ENCODE measurements at regions not wholly inside any gene's neighbourhood (a gene's known extent, or its start where the extent isn't known, plus 50 kb on each side); places are given as distances from the start of the nearest gene placed in this dataset.

DNA sequence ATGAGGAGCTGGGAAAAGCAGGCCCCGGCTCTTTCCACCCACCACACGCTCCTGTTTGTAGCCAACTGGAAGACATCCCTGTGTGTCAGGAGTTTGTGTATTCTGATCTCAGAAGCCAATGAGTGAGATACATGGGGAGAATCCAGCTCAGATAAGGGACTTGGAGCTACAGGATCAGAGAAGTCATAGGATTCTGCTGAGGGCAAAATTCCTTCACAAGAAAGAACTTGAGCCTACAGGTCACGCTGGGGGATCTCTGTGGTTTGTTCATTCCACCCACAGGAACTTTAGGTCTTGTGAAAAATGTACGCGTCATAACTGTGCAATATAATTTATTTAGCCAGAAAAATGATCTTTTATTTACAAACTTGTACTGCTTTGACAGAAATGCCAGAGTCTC lies 80.1 kb upstream of the SMIM21 start:
- Mint-ChIP-seq H3K36me3 (ENCODE audit: low read depth) (peaks cover 1% of the 10 kb centered on the region), H3K4me1 (peaks cover 6% of the 10 kb centered on the region), H3K27ac (no peak overlapping the region), H3K27me3 (ENCODE audit: insufficient read depth) (no peaks in the 10 kb centered on the region), H3K9me3 (peaks cover 14% of the 10 kb centered on the region), H3K4me3 (no peak overlapping the region)
- H3K9ac ChIP-seq (ENCODE audit: extremely low read depth, low read length, poor library complexity, severe bottlenecking), result no peak overlapping the region
- no peaks in the 10 kb centered on the region for H3K36me3 ChIP-seq (ENCODE audit: control insufficient read depth, insufficient read depth, low read length)
- H3K27ac ChIP-seq (ENCODE audit: low read depth, low read length), result no peak overlapping the region
- H3K4me1 ChIP-seq (ENCODE audit: control insufficient read depth, insufficient read depth, low read length), result no peaks in the 10 kb centered on the region
- H3K9me3 ChIP-seq (ENCODE audit: control insufficient read depth, low read length), result peaks cover 15% of the 10 kb centered on the region
- no peak for DNase-seq
- TF ChIP-seq, protein P1, sequence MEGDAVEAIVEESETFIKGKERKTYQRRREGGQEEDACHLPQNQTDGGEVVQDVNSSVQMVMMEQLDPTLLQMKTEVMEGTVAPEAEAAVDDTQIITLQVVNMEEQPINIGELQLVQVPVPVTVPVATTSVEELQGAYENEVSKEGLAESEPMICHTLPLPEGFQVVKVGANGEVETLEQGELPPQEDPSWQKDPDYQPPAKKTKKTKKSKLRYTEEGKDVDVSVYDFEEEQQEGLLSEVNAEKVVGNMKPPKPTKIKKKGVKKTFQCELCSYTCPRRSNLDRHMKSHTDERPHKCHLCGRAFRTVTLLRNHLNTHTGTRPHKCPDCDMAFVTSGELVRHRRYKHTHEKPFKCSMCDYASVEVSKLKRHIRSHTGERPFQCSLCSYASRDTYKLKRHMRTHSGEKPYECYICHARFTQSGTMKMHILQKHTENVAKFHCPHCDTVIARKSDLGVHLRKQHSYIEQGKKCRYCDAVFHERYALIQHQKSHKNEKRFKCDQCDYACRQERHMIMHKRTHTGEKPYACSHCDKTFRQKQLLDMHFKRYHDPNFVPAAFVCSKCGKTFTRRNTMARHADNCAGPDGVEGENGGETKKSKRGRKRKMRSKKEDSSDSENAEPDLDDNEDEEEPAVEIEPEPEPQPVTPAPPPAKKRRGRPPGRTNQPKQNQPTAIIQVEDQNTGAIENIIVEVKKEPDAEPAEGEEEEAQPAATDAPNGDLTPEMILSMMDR (conservative IDR thresholded peaks at IDR 0.05), result no peak
- no peak overlapping the region for H3K4me3 ChIP-seq (ENCODE audit: low read length)
- 95 to 100% methylated on average over 3 to 5 of the region's 5 CpGs for WGBS, 2 experiments (ENCODE audit: insufficient coverage in 1 of 2, insufficient read length in 1 of 2)
- no peaks in the 10 kb centered on the region for H3K27me3 ChIP-seq (ENCODE audit: control insufficient read depth, insufficient read depth, low read length, poor library complexity, severe bottlenecking)

GRCh38 chr18:75506913-75507312 lies 79.4 kb upstream of the SMIM21 start:
- no peak overlapping the region for H3K4me3 ChIP-seq (ENCODE audit: low read length)
- Mint-ChIP-seq H3K27me3 (ENCODE audit: insufficient read depth) (no peaks in the 10 kb centered on the region), H3K4me3 (no peak overlapping the region), H3K27ac (no peak overlapping the region), H3K36me3 (ENCODE audit: low read depth) (no peaks in the 10 kb centered on the region), H3K9me3 (peaks cover 8% of the 10 kb centered on the region), H3K4me1 (peaks cover 6% of the 10 kb centered on the region)
- TF ChIP-seq, protein P1 (conservative IDR thresholded peaks at IDR 0.05), result no peak
- no peak for DNase-seq
- WGBS, 2 experiments (ENCODE audit: insufficient coverage in 1 of 2, insufficient read length in 1 of 2), result 89 to 95% methylated on average over 6 to 7 of the region's 7 CpGs
- H3K9me3 ChIP-seq (ENCODE audit: control insufficient read depth, low read length), result peaks cover 8% of the 10 kb centered on the region
- no peaks in the 10 kb centered on the region for H3K4me1 ChIP-seq (ENCODE audit: control insufficient read depth, insufficient read depth, low read length)
- no peak overlapping the region for H3K27ac ChIP-seq (ENCODE audit: low read depth, low read length)
- H3K27me3 ChIP-seq (ENCODE audit: control insufficient read depth, insufficient read depth, low read length, poor library complexity, severe bottlenecking), result no peaks in the 10 kb centered on the region
- H3K36me3 ChIP-seq (ENCODE audit: control insufficient read depth, insufficient read depth, low read length), result no peaks in the 10 kb centered on the region
- no peak overlapping the region for H3K9ac ChIP-seq (ENCODE audit: extremely low read depth, low read length, poor library complexity, severe bottlenecking)

DNA sequence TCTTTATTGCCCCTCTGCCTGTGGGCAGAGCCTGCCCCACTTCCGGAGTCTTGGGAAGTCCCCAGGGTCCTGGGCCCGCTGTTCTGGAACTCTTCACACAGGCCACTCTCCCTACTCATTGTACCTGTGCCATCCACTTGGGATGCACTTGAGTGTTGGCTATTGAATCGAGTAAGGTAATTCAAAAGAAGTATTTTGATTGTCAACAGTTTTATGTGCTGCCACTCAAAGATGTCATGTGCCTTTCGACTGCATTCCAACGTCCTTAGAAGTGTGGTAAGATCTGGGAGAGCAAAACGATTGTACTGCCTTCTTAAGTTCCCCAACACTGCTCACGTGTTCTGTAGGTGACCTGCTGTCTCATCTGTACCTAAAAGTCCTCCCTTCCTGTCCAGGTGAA lies 77.0 kb upstream of the SMIM21 start:
- Mint-ChIP-seq H3K4me1 (peaks cover under 1% of the 10 kb centered on the region), H3K27me3 (ENCODE audit: insufficient read depth) (no peaks in the 10 kb centered on the region), H3K27ac (no peak overlapping the region), H3K36me3 (ENCODE audit: low read depth) (no peaks in the 10 kb centered on the region), H3K4me3 (no peak overlapping the region), H3K9me3 (no peaks in the 10 kb centered on the region)
- WGBS, 2 experiments (ENCODE audit: insufficient coverage in 1 of 2, insufficient read length in 1 of 2), result 89 to 92% methylated on average over 5 to 7 of the region's 7 CpGs
- no peak overlapping the region for H3K9ac ChIP-seq (ENCODE audit: extremely low read depth, low read length, poor library complexity, severe bottlenecking)
- TF ChIP-seq, protein P1 (conservative IDR thresholded peaks at IDR 0.05), result no peak
- no peaks in the 10 kb centered on the region for H3K27me3 ChIP-seq (ENCODE audit: control insufficient read depth, insufficient read depth, low read length, poor library complexity, severe bottlenecking)
- no peak overlapping the region for H3K27ac ChIP-seq (ENCODE audit: low read depth, low read length)
- H3K4me1 ChIP-seq (ENCODE audit: control insufficient read depth, insufficient read depth, low read length), result no peaks in the 10 kb centered on the region
- DNase-seq, result no peak
- H3K9me3 ChIP-seq (ENCODE audit: control insufficient read depth, low read length), result no peaks in the 10 kb centered on the region
- no peak overlapping the region for H3K4me3 ChIP-seq (ENCODE audit: low read length)
- H3K36me3 ChIP-seq (ENCODE audit: control insufficient read depth, insufficient read depth, low read length), result no peaks in the 10 kb centered on the region

Measured in endodermal cell (in vitro differentiated cells).